ENCODE measurements at regions not wholly inside any gene's neighbourhood (a gene's known extent, or its start where the extent isn't known, plus 50 kb on each side); places are given as distances from the start of the nearest gene placed in this dataset.

- TF ChIP-seq TAF1 (IDR thresholded peaks at IDR 0.05; ENCODE audit: borderline replicate concordance, low read depth, low read length) (no peak), PAX8 (IDR thresholded peaks at IDR 0.05) (no peak), RUNX3 (IDR thresholded peaks at IDR 0.05; ENCODE audit: low read length) (no peak), KAT2A (conservative IDR thresholded peaks at IDR 0.05; ENCODE audit: control insufficient read depth, low read depth, low read length) (no peak), TCF3 (IDR thresholded peaks at IDR 0.05; ENCODE audit: borderline replicate concordance, insufficient read depth, low read depth, low read length) (no peak)
These were observed 68.0 kb upstream of the CTTNBP2 start (continued) for GRCh38 chr7:117941138-117941810.

GRCh38 chr7:117942780-117943179 lies 69.5 kb upstream of the CTTNBP2 start:
- TF ChIP-seq MYC (IDR thresholded peaks at IDR 0.05; ENCODE audit: insufficient read depth, insufficient read length, insufficient replicate concordance, low read length, severe bottlenecking), result no peak
- no peak for TF ChIP-seq KAT2A (conservative IDR thresholded peaks at IDR 0.05; ENCODE audit: control insufficient read depth, low read depth, low read length)
- no peak for TF ChIP-seq NFYB (IDR thresholded peaks at IDR 0.05; ENCODE audit: insufficient read depth, low read depth, low read length)
- no peak for TF ChIP-seq MLLT1 (IDR thresholded peaks at IDR 0.05)
- TF ChIP-seq ATF2 (IDR thresholded peaks at IDR 0.05; ENCODE audit: low read length), result no peak
- RAD21 ChIA-PET (ENCODE audit: unreplicated experiment), result no interaction called here
- H3K9me3 ChIP-seq (replicated peaks; ENCODE audit: control insufficient read depth, insufficient read depth, low read length), result no peaks in the 10 kb centered on the region
- DNase-seq (ENCODE audit: low read depth, low spot score), result no peak
- H3K4me2 ChIP-seq (ENCODE audit: control insufficient read depth, insufficient read depth), result no peak overlapping the region
- BruUV-seq (replicated peaks), result no TSS peak
- H2AFZ ChIP-seq (ENCODE audit: control insufficient read depth, low read depth, low read length), result no peak overlapping the region
- no peak overlapping the region for H3K4me3 ChIP-seq
- H4K20me1 ChIP-seq (ENCODE audit: control insufficient read depth, insufficient read depth), result no peaks in the 10 kb centered on the region
- SMC1A ChIA-PET (ENCODE audit: uncharacterized antibody, unreplicated experiment), result interaction anchor here (0.6 to 0.9 kb wide), 2 partner anchors 37 to 1819 kb away, joined by 3 read pairs; no protein-coding TSS in a partner anchor
- CTCF ChIA-PET, result no interaction called here
- no peaks in the 10 kb centered on the region for H3K27me3 ChIP-seq (replicated peaks in 1 of 2; ENCODE audit: control insufficient read depth in 2 of 2, insufficient read depth in 2 of 2, low read length in 1 of 2)
- ATAC-seq, result no peak
- in situ Hi-C loops (cut with MboI) (no loop called here), intact Hi-C loops (cut with micrococcal nuclease; ENCODE audit: unreplicated experiment) (no loop called here)
- H3K4me1 ChIP-seq (ENCODE audit: control insufficient read depth, insufficient read depth, low read length), result no peaks in the 10 kb centered on the region
- 19% methylated on average over 1 of the region's 1 CpG for WGBS (ENCODE audit: insufficient coverage, insufficient replicate concordance, low lambda C conversion rate, missing lambda C conversion rate)
- H3K27ac ChIP-seq (ENCODE audit: control insufficient read depth, insufficient read depth), result no peak overlapping the region
- H3K36me3 ChIP-seq (ENCODE audit: control insufficient read depth in 2 of 2, insufficient read depth in 2 of 2, low read length in 1 of 2), result no peaks in the 10 kb centered on the region
- no peaks in the 10 kb centered on the region for H3K79me2 ChIP-seq (ENCODE audit: control insufficient read depth, insufficient read depth, low read length)
- no peak overlapping the region for H3K9ac ChIP-seq (ENCODE audit: control insufficient read depth, insufficient read depth, low read length)
- FAIRE-seq, result no peak
- POLR2A ChIA-PET, result no interaction called here
